ENCODE measurements at regions not wholly inside any gene's neighbourhood (a gene's known extent, or its start where the extent isn't known, plus 50 kb on each side); places are given as distances from the start of the nearest gene placed in this dataset.

GRCh38 chr10:108393089-108393488 lies 1228.6 kb upstream of the SORCS1 start:
- Mint-ChIP-seq H3K27me3 (no peaks in the 10 kb centered on the region), H3K27ac (no peak overlapping the region), H3K36me3 (no peaks in the 10 kb centered on the region), H3K4me3 (no peak overlapping the region), H3K4me1 (no peaks in the 10 kb centered on the region), H3K9me3 (peaks cover 0 to 5% (median 2%) of the 10 kb centered on the region in 7 donors)
- ATAC-seq (ENCODE audit: low read depth in 2 of 2) (no peak), DNase-seq (no peak)

- Mint-ChIP-seq H3K27me3 (no peaks in the 10 kb centered on the region), H3K4me3 (no peak overlapping the region), H3K27ac (no peak overlapping the region), H3K4me1 (no peaks in the 10 kb centered on the region), H3K9me3 (peaks cover 0 to 5% (median 3%) of the 10 kb centered on the region in 7 donors), H3K36me3 (no peaks in the 10 kb centered on the region)
- ATAC-seq (ENCODE audit: low read depth in 2 of 2) (no peak), DNase-seq (no peak)
Observed at GRCh38 chr10:108392286-108392685, 1227.8 kb upstream of the SORCS1 start.

GRCh38 chr10:108388706-108389105 lies 1224.2 kb upstream of the SORCS1 start:
- Mint-ChIP-seq H3K27me3 (no peaks in the 10 kb centered on the region), H3K4me1 (no peaks in the 10 kb centered on the region), H3K9me3 (peaks cover 0 to 7% (median 2%) of the 10 kb centered on the region in 7 donors), H3K27ac (no peak overlapping the region), H3K4me3 (no peak overlapping the region), H3K36me3 (no peaks in the 10 kb centered on the region)
- ATAC-seq (ENCODE audit: low read depth in 2 of 2) (no peak), DNase-seq (no peak)

GRCh38 chr10:108385963-108386362 lies 1221.5 kb upstream of the SORCS1 start:
- Mint-ChIP-seq H3K36me3 (no peaks in the 10 kb centered on the region), H3K4me1 (no peaks in the 10 kb centered on the region), H3K27ac (no peak overlapping the region), H3K27me3 (no peaks in the 10 kb centered on the region), H3K4me3 (no peak overlapping the region), H3K9me3 (peaks cover 0 to 7% (median 2%) of the 10 kb centered on the region in 7 donors)
- no peak for DNase-seq
- ATAC-seq (ENCODE audit: low read depth in 2 of 2): no peak

GRCh38 chr10:108384378-108384777 lies 1219.9 kb upstream of the SORCS1 start:
- Mint-ChIP-seq H3K36me3 (no peaks in the 10 kb centered on the region), H3K4me1 (no peaks in the 10 kb centered on the region), H3K9me3 (peaks cover 0 to 8% (median 2%) of the 10 kb centered on the region in 7 donors), H3K4me3 (no peak overlapping the region), H3K27me3 (no peaks in the 10 kb centered on the region), H3K27ac (no peak overlapping the region)
- ATAC-seq (ENCODE audit: low read depth in 2 of 2) (no peak), DNase-seq (no peak)

GRCh38 chr10:108378779-108379178 lies 1214.3 kb upstream of the SORCS1 start:
- ATAC-seq (ENCODE audit: low read depth in 2 of 2) (no peak), DNase-seq (no peak)
- no peaks in the 10 kb centered on the region for H3K36me3 Mint-ChIP-seq
- peaks cover 2 to 9% (median 2%) of the 10 kb centered on the region in 7 donors for H3K9me3 Mint-ChIP-seq
- no peaks in the 10 kb centered on the region for H3K4me1 Mint-ChIP-seq
- H3K4me3 Mint-ChIP-seq: no peak overlapping the region
- H3K27ac Mint-ChIP-seq: no peak overlapping the region
- no peaks in the 10 kb centered on the region for H3K27me3 Mint-ChIP-seq

- H3K4me1 Mint-ChIP-seq: no peaks in the 10 kb centered on the region
- H3K27ac Mint-ChIP-seq: no peak overlapping the region
- no peak overlapping the region for H3K4me3 Mint-ChIP-seq
Observed at GRCh38 chr10:108375691-108376090, 1211.2 kb upstream of the SORCS1 start.

GRCh38 chr10:108374991-108375390 lies 1210.5 kb upstream of the SORCS1 start:
- no peaks in the 10 kb centered on the region for H3K4me1 Mint-ChIP-seq
- H3K27ac Mint-ChIP-seq: no peak overlapping the region
- H3K27me3 Mint-ChIP-seq: no peaks in the 10 kb centered on the region
- no peak for DNase-seq
- no peaks in the 10 kb centered on the region for H3K36me3 Mint-ChIP-seq
- ATAC-seq (ENCODE audit: low read depth in 2 of 2): no peak
- no peak overlapping the region for H3K4me3 Mint-ChIP-seq
- H3K9me3 Mint-ChIP-seq: peaks cover 4 to 25% (median 9%) of the 10 kb centered on the region in 7 donors

More at GRCh38 chr10:108375691-108376090, 1211.2 kb upstream of the SORCS1 start:
- H3K36me3 Mint-ChIP-seq: no peaks in the 10 kb centered on the region
- ATAC-seq (ENCODE audit: low read depth in 2 of 2) (no peak), DNase-seq (no peak)
- peaks cover 8 to 25% (median 9%) of the 10 kb centered on the region in 7 donors for H3K9me3 Mint-ChIP-seq
- no peaks in the 10 kb centered on the region for H3K27me3 Mint-ChIP-seq

GRCh38 chr10:108365541-108365940 lies 1201.0 kb upstream of the SORCS1 start:
- H3K27me3 Mint-ChIP-seq: no peaks in the 10 kb centered on the region
- no peaks in the 10 kb centered on the region for H3K4me1 Mint-ChIP-seq
- H3K27ac Mint-ChIP-seq: no peak overlapping the region
- H3K36me3 Mint-ChIP-seq: no peaks in the 10 kb centered on the region
- no peak for ATAC-seq (ENCODE audit: low read depth in 2 of 2)
- H3K9me3 Mint-ChIP-seq: peaks cover 0 to 8% (median 0%) of the 10 kb centered on the region in 7 donors
- no peak for DNase-seq
- no peak overlapping the region for H3K4me3 Mint-ChIP-seq

- Mint-ChIP-seq H3K36me3 (no peaks in the 10 kb centered on the region), H3K27me3 (no peaks in the 10 kb centered on the region), H3K4me1 (no peaks in the 10 kb centered on the region), H3K27ac (no peak overlapping the region), H3K4me3 (no peak overlapping the region), H3K9me3 (peaks cover 0 to 8% (median 0%) of the 10 kb centered on the region in 7 donors)
- ATAC-seq (ENCODE audit: low read depth in 2 of 2) (no peak), DNase-seq (no peak)
Observed at GRCh38 chr10:108363576-108363975, 1199.1 kb upstream of the SORCS1 start.

GRCh38 chr10:108362961-108363360 lies 1198.5 kb upstream of the SORCS1 start:
- no peak for ATAC-seq (ENCODE audit: low read depth in 2 of 2)
- Mint-ChIP-seq H3K27ac (no peak overlapping the region), H3K36me3 (no peaks in the 10 kb centered on the region)

GRCh38 chr10:108362296-108362695 lies 1197.8 kb upstream of the SORCS1 start:
- Mint-ChIP-seq H3K9me3 (peaks cover 0 to 8% (median 0%) of the 10 kb centered on the region in 7 donors), H3K4me1 (no peaks in the 10 kb centered on the region)
- no peak for ATAC-seq (ENCODE audit: low read depth in 2 of 2)

More at GRCh38 chr10:108362961-108363360, 1198.5 kb upstream of the SORCS1 start:
- DNase-seq: no peak
- Mint-ChIP-seq H3K9me3 (peaks cover 0 to 8% (median 0%) of the 10 kb centered on the region in 7 donors), H3K4me1 (no peaks in the 10 kb centered on the region), H3K27me3 (no peaks in the 10 kb centered on the region), H3K4me3 (no peak overlapping the region)

GRCh38 chr10:108360187-108360586 lies 1195.7 kb upstream of the SORCS1 start:
- DNase-seq (no peak), ATAC-seq (ENCODE audit: low read depth in 2 of 2) (no peak)
- H3K4me3 Mint-ChIP-seq: no peak overlapping the region
- H3K27me3 Mint-ChIP-seq: no peaks in the 10 kb centered on the region
- H3K27ac Mint-ChIP-seq: no peak overlapping the region
- no peaks in the 10 kb centered on the region for H3K4me1 Mint-ChIP-seq
- peaks cover 0 to 8% (median 0%) of the 10 kb centered on the region in 7 donors for H3K9me3 Mint-ChIP-seq
- H3K36me3 Mint-ChIP-seq: no peaks in the 10 kb centered on the region

More at GRCh38 chr10:108362296-108362695, 1197.8 kb upstream of the SORCS1 start:
- no peak for DNase-seq
- no peak overlapping the region for H3K27ac Mint-ChIP-seq
- no peaks in the 10 kb centered on the region for H3K27me3 Mint-ChIP-seq
- H3K4me3 Mint-ChIP-seq: no peak overlapping the region
- no peaks in the 10 kb centered on the region for H3K36me3 Mint-ChIP-seq

- DNase-seq (no peak), ATAC-seq (ENCODE audit: low read depth in 2 of 2) (no peak)
- no peaks in the 10 kb centered on the region for H3K4me1 Mint-ChIP-seq
- H3K27me3 Mint-ChIP-seq: no peaks in the 10 kb centered on the region
- H3K36me3 Mint-ChIP-seq: no peaks in the 10 kb centered on the region
- H3K9me3 Mint-ChIP-seq: peaks cover 0 to 8% (median 0%) of the 10 kb centered on the region in 7 donors
- no peak overlapping the region for H3K4me3 Mint-ChIP-seq
- no peak overlapping the region for H3K27ac Mint-ChIP-seq
Observed at GRCh38 chr10:108358912-108359311, 1194.4 kb upstream of the SORCS1 start.

- no peaks in the 10 kb centered on the region for H3K4me1 Mint-ChIP-seq
- H3K9me3 Mint-ChIP-seq: peaks cover 0 to 9% (median 5%) of the 10 kb centered on the region in 7 donors
- no peak for ATAC-seq (ENCODE audit: low read depth in 2 of 2)
- no peak for DNase-seq
- no peak overlapping the region for H3K4me3 Mint-ChIP-seq
- no peaks in the 10 kb centered on the region for H3K36me3 Mint-ChIP-seq
- no peak overlapping the region for H3K27ac Mint-ChIP-seq
- H3K27me3 Mint-ChIP-seq: no peaks in the 10 kb centered on the region
Observed at GRCh38 chr10:108352771-108353170, 1188.3 kb upstream of the SORCS1 start.

All from naive B cell (primary cell).